Lower lobe of right lung (tissue), 2 donors: ENCODE measurements at regions not wholly inside any gene's neighbourhood (a gene's known extent, or its start where the extent isn't known, plus 50 kb on each side); places are given as distances from the start of the nearest gene placed in this dataset.

Source experiments
- ATAC-seq, 2 donors: fragments of 200-7000 bp; cut with Tn5 transposase; one replicate each; pipeline ENCODE4 v1.9.1; 2020 to 2022; ENCODE audit warnings: mild to moderate bottlenecking in 2 of 2, moderate library complexity in 2 of 2
- DNase-seq: peaks from one replicate; pipeline ENCODE4 v3.0.0-alpha.2; 2020
- H3K27ac ChIP-seq: fragments of 200-600 bp; one replicate; pipeline ENCODE4 v1.8.0; 2022
- H3K27me3 ChIP-seq: fragments of 200-600 bp; one replicate; pipeline ENCODE4 v1.8.0; 2022; ENCODE audit warnings: low read depth
- H3K36me3 ChIP-seq: fragments of 200-600 bp; one replicate; pipeline ENCODE4 v1.8.0; 2022; ENCODE audit warnings: mild to moderate bottlenecking
- H3K4me1 ChIP-seq: fragments of 200-600 bp; one replicate; pipeline ENCODE4 v1.8.0; 2022
- H3K4me3 ChIP-seq: fragments of 200-600 bp; one replicate; pipeline ENCODE4 v1.8.0; 2022; ENCODE audit warnings: mild to moderate bottlenecking
- H3K9me3 ChIP-seq: fragments of 200-600 bp; one replicate; pipeline ENCODE4 v1.8.0; 2022
- intact Hi-C: fragments of 100-400 bp; cut with DNase I; formaldehyde crosslinking; loops from one replicate; pipeline ENCODE4 v1.11.0; 2022
- TF ChIP-seq, protein P1 (sequence below): fragments of 200-600 bp; IDR thresholded peaks from one replicate; pipeline ENCODE4 v1.8.0; 2022; ENCODE audit warnings: antibody characterized with exemption, mild to moderate bottlenecking
- donor health status: DM: no; HTN: yes; CAD: no; lungs with severe emphysema.

DNA sequence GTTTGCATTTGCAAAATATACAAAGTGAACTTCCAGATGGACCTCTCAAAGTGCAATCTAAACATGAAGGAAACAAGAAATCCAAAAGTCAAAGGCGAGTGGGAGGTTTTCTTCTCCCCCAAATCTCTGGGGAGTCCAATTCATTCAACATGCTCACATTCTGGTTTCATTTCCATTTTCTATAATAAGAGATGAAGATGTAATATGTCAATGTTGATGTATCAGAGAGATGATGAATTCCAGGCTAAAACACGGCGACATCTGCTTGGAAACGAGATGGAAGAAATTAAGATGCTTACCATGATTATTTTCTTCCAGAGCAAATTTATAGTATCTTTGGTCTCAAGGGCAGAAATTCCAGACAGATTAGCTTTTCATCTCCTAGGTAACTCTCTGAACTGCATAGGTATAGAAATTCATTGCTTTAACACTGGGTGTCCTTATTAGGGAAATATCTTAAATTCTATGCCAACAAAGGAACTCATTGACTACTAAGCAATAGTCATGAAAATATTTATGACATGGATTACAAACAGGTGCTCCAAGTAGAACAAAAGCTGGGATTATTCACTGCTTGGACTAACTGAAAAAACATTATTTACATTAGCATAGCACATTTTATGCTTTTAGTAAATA lies 287.9 kb downstream of the SEC61B start:
- ATAC-seq (no peak), DNase-seq (no peak)
- H3K4me3 ChIP-seq: no peak overlapping the region
- TF ChIP-seq, protein P1, sequence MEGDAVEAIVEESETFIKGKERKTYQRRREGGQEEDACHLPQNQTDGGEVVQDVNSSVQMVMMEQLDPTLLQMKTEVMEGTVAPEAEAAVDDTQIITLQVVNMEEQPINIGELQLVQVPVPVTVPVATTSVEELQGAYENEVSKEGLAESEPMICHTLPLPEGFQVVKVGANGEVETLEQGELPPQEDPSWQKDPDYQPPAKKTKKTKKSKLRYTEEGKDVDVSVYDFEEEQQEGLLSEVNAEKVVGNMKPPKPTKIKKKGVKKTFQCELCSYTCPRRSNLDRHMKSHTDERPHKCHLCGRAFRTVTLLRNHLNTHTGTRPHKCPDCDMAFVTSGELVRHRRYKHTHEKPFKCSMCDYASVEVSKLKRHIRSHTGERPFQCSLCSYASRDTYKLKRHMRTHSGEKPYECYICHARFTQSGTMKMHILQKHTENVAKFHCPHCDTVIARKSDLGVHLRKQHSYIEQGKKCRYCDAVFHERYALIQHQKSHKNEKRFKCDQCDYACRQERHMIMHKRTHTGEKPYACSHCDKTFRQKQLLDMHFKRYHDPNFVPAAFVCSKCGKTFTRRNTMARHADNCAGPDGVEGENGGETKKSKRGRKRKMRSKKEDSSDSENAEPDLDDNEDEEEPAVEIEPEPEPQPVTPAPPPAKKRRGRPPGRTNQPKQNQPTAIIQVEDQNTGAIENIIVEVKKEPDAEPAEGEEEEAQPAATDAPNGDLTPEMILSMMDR: no peak
- H3K36me3 ChIP-seq: no peaks in the 10 kb centered on the region
- intact Hi-C loops: no loop called here
- no peaks in the 10 kb centered on the region for H3K27me3 ChIP-seq
- no peak overlapping the region for H3K27ac ChIP-seq
- no peaks in the 10 kb centered on the region for H3K4me1 ChIP-seq
- H3K9me3 ChIP-seq: no peaks in the 10 kb centered on the region

DNA sequence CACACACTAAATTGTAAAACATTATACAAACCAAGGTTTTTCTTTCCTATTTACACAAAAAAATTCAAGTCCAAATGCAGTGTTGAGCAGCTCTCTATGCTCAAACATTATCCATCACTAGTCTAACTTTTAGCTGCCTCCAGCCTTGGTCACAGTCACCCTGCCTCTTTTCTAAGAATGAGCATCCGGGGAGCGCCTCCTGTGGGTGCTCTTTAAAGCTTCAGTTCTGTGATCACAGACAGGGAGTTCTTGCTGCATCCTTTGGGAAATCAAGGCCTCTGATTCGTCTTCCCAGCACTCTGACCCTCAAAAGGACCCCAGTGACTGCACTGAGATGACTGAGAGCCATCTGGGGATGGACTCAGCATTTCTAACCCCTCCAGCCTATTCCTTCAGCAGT lies 289.6 kb downstream of the SEC61B start:
- H3K27me3 ChIP-seq: no peaks in the 10 kb centered on the region
- no peak for ATAC-seq
- DNase-seq: no peak
- no peaks in the 10 kb centered on the region for H3K9me3 ChIP-seq
- no peak overlapping the region for H3K27ac ChIP-seq
- H3K4me1 ChIP-seq: no peaks in the 10 kb centered on the region
- no peak overlapping the region for H3K4me3 ChIP-seq
- H3K36me3 ChIP-seq: no peaks in the 10 kb centered on the region
- TF ChIP-seq, protein P1: no peak
- intact Hi-C loops: no loop called here

DNA sequence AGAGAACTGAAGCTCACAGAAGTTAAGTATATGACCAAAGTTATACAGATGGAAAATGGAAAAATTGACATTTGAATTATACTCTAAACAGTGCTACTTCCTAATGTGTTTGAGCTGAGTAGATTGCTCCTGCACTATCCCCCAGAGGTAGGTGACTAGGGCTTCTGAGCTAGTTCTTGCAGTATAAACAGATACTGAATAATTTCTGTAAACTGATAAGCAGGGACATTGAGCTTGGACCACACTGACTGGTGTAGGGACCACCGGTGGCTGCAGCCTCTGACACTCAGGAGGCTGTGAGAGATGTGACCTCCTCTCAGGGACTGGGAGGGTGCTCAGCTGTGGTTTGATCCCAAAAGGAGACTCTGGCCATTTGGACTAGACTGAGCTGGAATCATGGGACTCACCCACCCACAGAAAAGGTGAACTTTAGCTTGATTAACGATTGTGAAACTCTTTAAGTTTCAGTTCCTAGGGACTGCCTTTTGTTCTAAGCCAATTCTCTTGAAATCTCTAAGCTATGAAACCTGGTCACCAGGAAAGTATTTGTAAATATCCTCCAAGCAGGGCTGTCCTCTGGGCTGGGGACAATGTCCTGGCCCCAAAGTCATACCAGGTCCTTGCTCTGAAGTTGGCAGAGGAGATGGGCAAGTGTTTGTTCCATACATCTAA lies 291.5 kb downstream of the SEC61B start:
- DNase-seq: no peak
- intact Hi-C loops: no loop called here
- Histone ChIP-seq H3K36me3 (no peaks in the 10 kb centered on the region), H3K4me3 (no peak overlapping the region), H3K9me3 (no peaks in the 10 kb centered on the region), H3K27me3 (no peaks in the 10 kb centered on the region), H3K4me1 (no peaks in the 10 kb centered on the region), H3K27ac (peak overlapping the region; percentile 66)
- ATAC-seq: peak; percentile 58 to 65
- TF ChIP-seq, protein P1: no peak

DNA sequence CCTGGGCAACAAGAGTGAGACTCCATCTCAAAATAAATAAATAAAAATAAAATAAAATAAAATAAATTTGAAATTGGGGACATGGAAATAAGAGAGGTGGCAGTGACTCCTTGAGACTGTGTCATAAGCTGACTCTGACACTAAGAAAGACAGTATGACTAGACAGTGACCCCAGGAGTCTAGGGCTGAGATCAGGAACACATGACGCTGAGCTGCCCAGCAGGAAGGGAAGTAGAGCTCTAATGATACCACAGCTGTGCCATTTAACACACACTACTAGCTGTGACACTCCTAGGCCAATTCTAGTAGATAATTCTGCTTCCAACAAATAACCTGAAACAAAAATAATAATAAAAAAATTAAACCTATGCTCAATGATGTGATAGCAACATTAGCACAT lies 293.0 kb downstream of the SEC61B start:
- H3K27ac ChIP-seq: peak overlapping the region; percentile 66
- H3K4me1 ChIP-seq: no peaks in the 10 kb centered on the region
- ATAC-seq (peak; percentile 84 to 90), DNase-seq (peak; percentile 53)
- intact Hi-C loops: no loop called here
- H3K27me3 ChIP-seq: no peaks in the 10 kb centered on the region
- TF ChIP-seq, protein P1: no peak
- no peaks in the 10 kb centered on the region for H3K9me3 ChIP-seq
- no peaks in the 10 kb centered on the region for H3K36me3 ChIP-seq
- no peak overlapping the region for H3K4me3 ChIP-seq

DNA sequence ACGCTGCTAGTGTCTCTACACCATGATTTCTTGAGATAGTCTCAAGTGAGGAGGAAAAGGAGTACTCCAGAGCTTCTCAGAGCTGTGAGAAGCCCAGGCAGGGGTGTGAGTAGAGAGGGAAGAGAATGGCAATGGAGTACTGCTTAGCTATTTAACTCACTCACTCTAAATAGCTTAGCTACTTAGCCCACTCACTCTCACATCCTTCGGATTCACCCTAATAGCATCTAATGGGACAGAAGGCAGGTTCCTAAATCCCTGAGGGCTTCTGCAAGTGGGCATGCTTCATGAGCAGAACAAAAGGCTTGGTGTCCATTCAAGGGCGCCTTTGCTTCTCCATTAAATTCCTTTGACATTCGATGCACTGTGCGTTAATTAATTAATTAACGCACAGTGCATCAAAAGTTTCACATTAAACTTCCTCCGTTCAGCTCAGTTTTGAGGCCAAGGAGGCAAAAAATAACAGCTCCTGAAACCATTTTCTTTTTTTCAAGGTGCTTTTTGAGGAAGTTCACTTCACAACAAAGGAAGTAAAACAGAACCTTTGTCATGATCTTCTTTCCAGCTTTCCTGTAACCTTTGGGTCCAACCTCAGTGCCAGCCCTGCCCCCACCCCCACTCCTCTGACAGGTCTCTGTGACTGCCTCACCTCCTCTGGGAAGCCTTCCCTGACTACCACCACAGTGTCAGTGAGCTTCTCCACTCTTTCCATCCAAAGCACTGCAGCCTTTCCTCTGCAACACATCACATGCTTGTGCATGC lies 294.0 kb downstream of the SEC61B start:
- intact Hi-C loops: no loop called here
- no peak for ATAC-seq
- H3K9me3 ChIP-seq: no peaks in the 10 kb centered on the region
- H3K27ac ChIP-seq: no peak overlapping the region
- no peaks in the 10 kb centered on the region for H3K4me1 ChIP-seq
- DNase-seq: no peak
- no peaks in the 10 kb centered on the region for H3K27me3 ChIP-seq
- H3K4me3 ChIP-seq: no peak overlapping the region
- no peaks in the 10 kb centered on the region for H3K36me3 ChIP-seq
- TF ChIP-seq, protein P1: no peak
